ENCODE measurements at regions not wholly inside any gene's neighbourhood (a gene's known extent, or its start where the extent isn't known, plus 50 kb on each side); places are given as distances from the start of the nearest gene placed in this dataset.

DNA sequence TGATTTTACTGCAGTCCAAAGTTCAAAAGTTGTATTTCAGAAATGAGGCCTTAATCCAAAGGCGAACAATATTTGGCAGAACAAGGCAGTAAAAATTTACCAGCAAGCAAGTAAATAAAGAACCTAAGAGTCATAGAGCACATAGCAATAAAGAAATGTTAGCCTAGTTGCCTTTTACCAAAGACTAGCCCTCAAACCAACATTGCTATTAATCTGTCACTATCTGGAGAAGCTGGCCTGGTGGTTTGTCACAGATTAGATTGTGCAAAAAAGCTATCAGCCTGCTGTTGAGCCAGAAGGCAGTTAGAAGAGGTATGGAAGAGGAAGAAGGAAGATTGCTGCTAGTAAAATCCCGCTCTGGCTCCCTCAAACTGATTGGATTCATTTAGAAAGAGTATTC is 304.7 kb upstream of the KLF4 start:
- Histone ChIP-seq H3K27me3 (replicated peaks; ENCODE audit: control insufficient read depth, insufficient read depth, low read length) (no peaks in the 10 kb centered on the region), H3K4me3 (ENCODE audit: low read depth, low read length) (no peak overlapping the region), H3K9me3 (no peaks in the 10 kb centered on the region), H3K4me1 (peaks cover 40% of the 10 kb centered on the region), H3K36me3 (ENCODE audit: control insufficient read depth, insufficient read depth, low read length) (no peaks in the 10 kb centered on the region; the same call in 1 of the 2 replicates)
- H3K36me3 Mint-ChIP-seq (ENCODE audit: insufficient read depth, unreplicated experiment) = no peaks in the 10 kb centered on the region
- intact Hi-C loops (cut with micrococcal nuclease; ENCODE audit: unreplicated experiment) = loop anchor here (1.0 to 5.0 kb wide), 4 partner anchors 182 to 478 kb away; no protein-coding TSS in a partner anchor
- no peak for TF ChIP-seq CTCF (IDR thresholded peaks at IDR 0.05; ENCODE audit: insufficient read depth in 1 of 2, low read depth in 1 of 2, low read length in 1 of 2, severe bottlenecking in 1 of 2, unreplicated experiment in 1 of 2)
- no peaks in the 10 kb centered on the region for H3K9me3 Mint-ChIP-seq (ENCODE audit: unreplicated experiment)
- no peaks in the 10 kb centered on the region for H3K27me3 Mint-ChIP-seq (ENCODE audit: insufficient read depth, unreplicated experiment)
- peak; percentile 49 to 60 for DNase-seq
- H3K4me3 Mint-ChIP-seq (ENCODE audit: unreplicated experiment) = no peak overlapping the region
- H3K4me1 Mint-ChIP-seq (ENCODE audit: low read depth, unreplicated experiment) = peaks cover 21% of the 10 kb centered on the region
- no TSS peak for BruUV-seq (replicated peaks)
- H3K27ac Mint-ChIP-seq (ENCODE audit: unreplicated experiment) = no peak overlapping the region
- POLR2A ChIA-PET = no interaction called here
- CTCF ChIA-PET = no interaction called here

DNA sequence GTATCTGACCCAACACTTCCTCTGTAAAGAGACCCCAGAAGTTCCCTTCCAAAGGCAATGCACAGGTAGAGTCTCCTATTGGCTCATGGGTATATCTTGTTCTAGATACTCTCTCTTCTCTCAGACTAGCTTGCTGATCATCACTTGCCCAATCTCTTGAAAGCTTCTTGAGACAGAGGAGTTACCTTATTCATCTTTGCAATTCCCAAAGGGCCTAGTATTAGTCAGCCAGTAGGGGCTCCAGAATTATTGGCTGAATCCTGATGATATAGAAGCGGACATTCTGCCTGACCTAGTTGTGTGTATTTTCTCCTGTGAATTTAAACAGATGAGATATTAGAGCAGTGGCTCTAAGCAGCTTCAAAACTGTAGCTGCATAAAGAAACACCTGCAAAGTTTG is 304.0 kb upstream of the KLF4 start:
- H3K36me3 Mint-ChIP-seq (ENCODE audit: insufficient read depth, unreplicated experiment) = no peaks in the 10 kb centered on the region
- H3K36me3 ChIP-seq (ENCODE audit: control insufficient read depth, insufficient read depth, low read length) = no peaks in the 10 kb centered on the region; the same call in 1 of the 2 replicates
- H3K9me3 ChIP-seq = no peaks in the 10 kb centered on the region
- H3K4me1 ChIP-seq = peaks cover 41% of the 10 kb centered on the region
- H3K27ac Mint-ChIP-seq (ENCODE audit: unreplicated experiment) = no peak overlapping the region
- BruUV-seq (replicated peaks) = no TSS peak
- H3K27me3 Mint-ChIP-seq (ENCODE audit: insufficient read depth, unreplicated experiment) = no peaks in the 10 kb centered on the region
- POLR2A ChIA-PET = no interaction called here
- CTCF ChIA-PET = no interaction called here
- no peak overlapping the region for H3K4me3 Mint-ChIP-seq (ENCODE audit: unreplicated experiment)
- H3K27me3 ChIP-seq (replicated peaks; ENCODE audit: control insufficient read depth, insufficient read depth, low read length) = no peaks in the 10 kb centered on the region
- no peak overlapping the region for H3K4me3 ChIP-seq (ENCODE audit: low read depth, low read length)
- TF ChIP-seq CTCF (IDR thresholded peaks at IDR 0.05; ENCODE audit: insufficient read depth in 1 of 2, low read depth in 1 of 2, low read length in 1 of 2, severe bottlenecking in 1 of 2, unreplicated experiment in 1 of 2) = no peak
- intact Hi-C loops (cut with micrococcal nuclease; ENCODE audit: unreplicated experiment) = loop anchor here (2.0 to 5.0 kb wide), 5 partner anchors 39 to 363 kb away; no protein-coding TSS in a partner anchor
- no peaks in the 10 kb centered on the region for H3K9me3 Mint-ChIP-seq (ENCODE audit: unreplicated experiment)
- DNase-seq = no peak
- H3K4me1 Mint-ChIP-seq (ENCODE audit: low read depth, unreplicated experiment) = peaks cover 28% of the 10 kb centered on the region

GRCh38 chr9:107792596-107792995 is 303.0 kb upstream of the KLF4 start:
- Histone ChIP-seq H3K9me3 (no peaks in the 10 kb centered on the region), H3K4me1 (peaks cover 41% of the 10 kb centered on the region), H3K27me3 (replicated peaks; ENCODE audit: control insufficient read depth, insufficient read depth, low read length) (no peaks in the 10 kb centered on the region), H3K36me3 (ENCODE audit: control insufficient read depth, insufficient read depth, low read length) (no peaks in the 10 kb centered on the region; the same call in 1 of the 2 replicates), H3K4me3 (ENCODE audit: low read depth, low read length) (no peak overlapping the region)
- BruUV-seq (replicated peaks) = no TSS peak
- intact Hi-C loops (cut with micrococcal nuclease; ENCODE audit: unreplicated experiment) = loop anchor here (2.0 to 5.0 kb wide), 5 partner anchors 38 to 364 kb away; no protein-coding TSS in a partner anchor
- no peak overlapping the region for H3K27ac Mint-ChIP-seq (ENCODE audit: unreplicated experiment)
- ChIA-PET CTCF (no interaction called here), POLR2A (no interaction called here)
- no peaks in the 10 kb centered on the region for H3K27me3 Mint-ChIP-seq (ENCODE audit: insufficient read depth, unreplicated experiment)
- no peak overlapping the region for H3K4me3 Mint-ChIP-seq (ENCODE audit: unreplicated experiment)
- H3K9me3 Mint-ChIP-seq (ENCODE audit: unreplicated experiment) = no peaks in the 10 kb centered on the region
- no peaks in the 10 kb centered on the region for H3K36me3 Mint-ChIP-seq (ENCODE audit: insufficient read depth, unreplicated experiment)
- peak; percentile 50 to 59 for DNase-seq
- TF ChIP-seq CTCF (IDR thresholded peaks at IDR 0.05; ENCODE audit: insufficient read depth in 1 of 2, low read depth in 1 of 2, low read length in 1 of 2, severe bottlenecking in 1 of 2, unreplicated experiment in 1 of 2) = no peak
- H3K4me1 Mint-ChIP-seq (ENCODE audit: low read depth, unreplicated experiment) = peaks cover 29% of the 10 kb centered on the region

All from Caco-2 (cell line).